SK-N-SH treated with all-trans-retinoic acid at 6 μM for 48 hours (cell line): ENCODE measurements at regions not wholly inside any gene's neighbourhood (a gene's known extent, or its start where the extent isn't known, plus 50 kb on each side); places are given as distances from the start of the nearest gene placed in this dataset.

Experiments
- ATAC-seq: fragments of 200-7000 bp; cut with Tn5 transposase; 3 replicates; pipeline ENCODE4 v1.9.1; 2020; ENCODE audit warnings: mild to moderate bottlenecking, moderate library complexity
- ARNTL ChIP-seq: fragments of 450-650 bp; formaldehyde crosslinking; IDR thresholded peaks from 2 replicates; pipeline ENCODE4 v1.5.0; 2020; ENCODE audit warnings: low read depth, mild to moderate bottlenecking, moderate library complexity, borderline replicate concordance
- BACH2 ChIP-seq: fragments of 250-450 bp; sonication (Bioruptor Pico); IDR thresholded peaks from 2 replicates; pipeline ENCODE4 v1.9.0; 2021; ENCODE audit warnings: mild to moderate bottlenecking, borderline replicate concordance
- CSDC2 ChIP-seq: fragments of 250-450 bp; sonication (Bioruptor Pico); IDR thresholded peaks from 2 replicates; pipeline ENCODE4 v1.5.0; 2020; ENCODE audit warnings: mild to moderate bottlenecking, moderate library complexity
- CSRNP3 ChIP-seq: fragments of 250-450 bp; sonication (Bioruptor Pico); IDR thresholded peaks from 2 replicates; pipeline ENCODE4 v1.5.1; 2021; ENCODE audit warnings: mild to moderate bottlenecking, moderate library complexity
- GLIS3 ChIP-seq: fragments of 250-450 bp; sonication (Bioruptor Pico); IDR thresholded peaks from 2 replicates; pipeline ENCODE4 v1.5.0; 2020; ENCODE audit warnings: mild to moderate bottlenecking, moderate library complexity
- ISL1 ChIP-seq: fragments of 250-450 bp; sonication (Bioruptor Pico); IDR thresholded peaks from 2 replicates; pipeline ENCODE4 v2.1.2; 2022; ENCODE audit warnings: mild to moderate bottlenecking, moderate library complexity
- PPARA ChIP-seq: fragments of 250-450 bp; sonication (Bioruptor Pico); IDR thresholded peaks from 2 replicates; pipeline ENCODE4 v1.5.0; 2020; ENCODE audit warnings: mild to moderate bottlenecking, borderline replicate concordance
- RARB ChIP-seq: fragments of 250-450 bp; sonication (Bioruptor Pico); IDR thresholded peaks from 2 replicates; pipeline ENCODE4 v1.8.0; 2021; ENCODE audit warnings: mild to moderate bottlenecking, moderate library complexity
- SNAI2 ChIP-seq: fragments of 250-450 bp; sonication (Bioruptor Pico); IDR thresholded peaks from 2 replicates; pipeline ENCODE4 v1.5.0; 2020; ENCODE audit warnings: mild to moderate bottlenecking, moderate library complexity
- TCF4 ChIP-seq: fragments of 250-450 bp; sonication (Bioruptor Pico); IDR thresholded peaks from 2 replicates; pipeline ENCODE4 v1.8.0; 2021; ENCODE audit warnings: mild to moderate bottlenecking, moderate library complexity, borderline replicate concordance
- TOX ChIP-seq: fragments of 250-450 bp; sonication (Bioruptor Pico); IDR thresholded peaks from 2 replicates; pipeline ENCODE4 v1.8.0; 2021; ENCODE audit warnings: mild to moderate bottlenecking, moderate library complexity, borderline replicate concordance
- TSHZ2 ChIP-seq: fragments of 250-450 bp; sonication (Bioruptor Pico); IDR thresholded peaks from 2 replicates; pipeline ENCODE4 v1.5.0; 2020; ENCODE audit warnings: mild to moderate bottlenecking, moderate library complexity
- ZC3H10 ChIP-seq: fragments of 250-450 bp; sonication (Bioruptor Pico); IDR thresholded peaks from 2 replicates; pipeline ENCODE4 v1.5.1; 2021; ENCODE audit warnings: mild to moderate bottlenecking, moderate library complexity
- ZFP3 ChIP-seq: fragments of 250-450 bp; sonication (Bioruptor Pico); IDR thresholded peaks from 2 replicates; pipeline ENCODE4 v1.5.0; 2020; ENCODE audit warnings: mild to moderate bottlenecking, moderate library complexity
- ZFP30 ChIP-seq: fragments of 450-650 bp; formaldehyde crosslinking; IDR thresholded peaks from 2 replicates; pipeline ENCODE4 v1.5.0; 2022; ENCODE audit warnings: mild to moderate bottlenecking, moderate library complexity
- ZNF565 ChIP-seq: fragments of 450-650 bp; formaldehyde crosslinking; conservative IDR thresholded peaks from 2 replicates; pipeline ENCODE4 v1.5.0; 2020; ENCODE audit warnings: low read depth, mild to moderate bottlenecking, moderate library complexity
- ZNF70 ChIP-seq: fragments of 450-650 bp; formaldehyde crosslinking; IDR thresholded peaks from 2 replicates; pipeline ENCODE4 v1.5.0; 2020; ENCODE audit warnings: mild to moderate bottlenecking, moderate library complexity
- ZNF8 ChIP-seq: fragments of 450-650 bp; formaldehyde crosslinking; IDR thresholded peaks from 2 replicates; pipeline ENCODE4 v1.5.0; 2020; ENCODE audit warnings: mild to moderate bottlenecking, moderate library complexity
- TF ChIP-seq, protein P1 (sequence below): fragments of 250-450 bp; sonication (Bioruptor Pico); IDR thresholded peaks from 2 replicates; pipeline ENCODE4 v1.8.0; 2020; ENCODE audit warnings: mild to moderate bottlenecking, moderate library complexity, borderline replicate concordance
- TF ChIP-seq, protein P2 (sequence below): fragments of 250-450 bp; sonication (Bioruptor Pico); IDR thresholded peaks from 2 replicates; pipeline ENCODE4 v1.5.1; 2020; ENCODE audit warnings: low read depth, mild to moderate bottlenecking, moderate library complexity
- TF ChIP-seq, protein P3 (sequence below): fragments of 250-450 bp; sonication (Bioruptor Pico); IDR thresholded peaks from 2 replicates; pipeline ENCODE4 v1.8.0; 2021; ENCODE audit warnings: low read depth, mild to moderate bottlenecking, moderate library complexity, borderline replicate concordance

DNA sequence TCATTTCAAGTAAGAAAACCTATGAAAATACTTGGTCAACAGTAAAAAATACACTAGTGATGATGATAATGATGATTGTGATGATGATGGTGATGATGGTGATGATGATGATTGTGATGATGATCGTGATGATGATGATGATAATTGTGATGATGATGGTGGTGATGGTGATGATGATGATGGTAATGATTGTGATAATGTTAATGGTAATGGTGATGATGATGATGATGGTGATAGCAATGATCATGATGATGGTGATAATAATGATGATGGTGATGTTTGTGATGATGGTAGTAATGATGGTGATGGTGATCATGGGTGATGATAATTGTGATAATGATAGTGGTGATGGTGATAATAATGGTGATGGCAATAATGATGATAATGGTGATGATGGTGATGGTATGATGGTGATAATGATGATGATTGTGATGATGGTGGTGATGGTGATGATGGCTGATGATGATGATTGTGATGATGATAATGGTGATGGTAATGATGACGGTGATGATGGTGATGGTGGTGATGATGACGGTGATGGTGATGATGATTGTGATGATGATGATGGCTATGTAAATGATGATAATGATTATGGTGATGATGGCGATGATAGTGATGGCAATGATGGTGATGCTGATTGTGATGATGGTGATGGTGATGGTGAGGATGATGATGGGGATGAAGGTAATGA is 62.1 kb downstream of the VCX3A start:
- TF ChIP-seq RARB (CRISPR knock-in tag), result no peak
- TF ChIP-seq ARNTL, result no peak
- no peak for TF ChIP-seq TCF4 (CRISPR knock-in tag)
- TF ChIP-seq ZC3H10 (CRISPR knock-in tag), result no peak
- TF ChIP-seq, protein P1, sequence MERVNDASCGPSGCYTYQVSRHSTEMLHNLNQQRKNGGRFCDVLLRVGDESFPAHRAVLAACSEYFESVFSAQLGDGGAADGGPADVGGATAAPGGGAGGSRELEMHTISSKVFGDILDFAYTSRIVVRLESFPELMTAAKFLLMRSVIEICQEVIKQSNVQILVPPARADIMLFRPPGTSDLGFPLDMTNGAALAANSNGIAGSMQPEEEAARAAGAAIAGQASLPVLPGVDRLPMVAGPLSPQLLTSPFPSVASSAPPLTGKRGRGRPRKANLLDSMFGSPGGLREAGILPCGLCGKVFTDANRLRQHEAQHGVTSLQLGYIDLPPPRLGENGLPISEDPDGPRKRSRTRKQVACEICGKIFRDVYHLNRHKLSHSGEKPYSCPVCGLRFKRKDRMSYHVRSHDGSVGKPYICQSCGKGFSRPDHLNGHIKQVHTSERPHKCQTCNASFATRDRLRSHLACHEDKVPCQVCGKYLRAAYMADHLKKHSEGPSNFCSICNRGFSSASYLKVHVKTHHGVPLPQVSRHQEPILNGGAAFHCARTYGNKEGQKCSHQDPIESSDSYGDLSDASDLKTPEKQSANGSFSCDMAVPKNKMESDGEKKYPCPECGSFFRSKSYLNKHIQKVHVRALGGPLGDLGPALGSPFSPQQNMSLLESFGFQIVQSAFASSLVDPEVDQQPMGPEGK (CRISPR knock-in tag), result no peak
- TF ChIP-seq GLIS3 (CRISPR knock-in tag), result no peak
- no peak for ATAC-seq

DNA sequence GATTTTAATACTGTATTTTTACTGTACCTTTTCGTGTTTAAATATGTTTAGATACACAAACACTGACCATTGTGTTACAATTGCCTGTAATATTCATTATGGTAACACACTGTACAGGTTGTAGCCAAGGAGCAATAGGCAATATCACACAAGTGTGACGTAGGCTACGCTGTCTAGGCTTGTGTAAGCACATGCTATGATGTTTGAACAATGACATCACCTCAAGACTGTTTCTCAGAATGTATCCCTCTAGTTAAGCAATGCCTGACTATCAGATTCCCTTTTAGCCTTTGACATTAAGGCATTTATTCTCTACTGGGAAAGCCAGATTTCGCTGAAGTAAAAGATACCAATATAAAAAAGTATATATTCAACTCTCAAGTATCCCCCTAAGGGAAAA is 66.2 kb downstream of the VCX3A start:
- no peak for ATAC-seq
- TF ChIP-seq SNAI2 (CRISPR knock-in tag), result no peak
- TF ChIP-seq, all 23 proteins: peak for 0

DNA sequence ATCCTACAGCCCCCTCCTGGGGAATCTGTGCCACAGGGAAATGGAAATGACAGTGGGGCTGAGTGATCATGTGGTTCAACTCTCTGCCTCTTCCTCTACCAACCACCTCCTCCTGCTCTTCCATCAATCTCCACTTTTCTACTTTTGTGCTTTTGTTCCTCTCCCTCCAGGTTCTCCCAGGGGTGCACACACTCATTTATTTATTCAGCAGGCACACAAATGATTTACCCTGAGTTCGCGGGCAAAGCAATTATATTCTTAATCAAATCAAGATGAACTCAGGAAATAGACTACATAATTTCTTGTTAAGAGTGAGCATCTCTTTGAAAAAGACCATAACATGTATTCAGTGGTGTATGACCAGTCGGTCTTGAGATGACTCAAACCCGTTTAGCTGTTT is 69.2 kb downstream of the VCX3A start:
- TF ChIP-seq TOX (no peak), GLIS3 (CRISPR knock-in tag) (no peak), RARB (CRISPR knock-in tag) (no peak), ISL1 (CRISPR knock-in tag) (no peak), TSHZ2 (no peak), ZNF70 (CRISPR knock-in tag) (no peak), ZNF565 (no peak), ZC3H10 (CRISPR knock-in tag) (no peak), ZNF8 (CRISPR knock-in tag) (no peak), ZFP30 (CRISPR knock-in tag) (no peak), TCF4 (CRISPR knock-in tag) (no peak), SNAI2 (CRISPR knock-in tag) (no peak), PPARA (CRISPR knock-in tag) (no peak), ZFP3 (CRISPR knock-in tag) (no peak), BACH2 (no peak)
- ATAC-seq, result no peak

GRCh38 chrX:6464726-6465125 is 70.2 kb downstream of the VCX3A start:
- no peak for ATAC-seq
- TF ChIP-seq ARNTL, result no peak
- TF ChIP-seq ZNF70 (CRISPR knock-in tag), result no peak
- TF ChIP-seq CSDC2, result no peak
- TF ChIP-seq TSHZ2, result no peak
- no peak for TF ChIP-seq GLIS3 (CRISPR knock-in tag)
- no peak for TF ChIP-seq RARB (CRISPR knock-in tag)
- no peak for TF ChIP-seq ZFP30 (CRISPR knock-in tag)
- no peak for TF ChIP-seq TCF4 (CRISPR knock-in tag)
- TF ChIP-seq, protein P2, sequence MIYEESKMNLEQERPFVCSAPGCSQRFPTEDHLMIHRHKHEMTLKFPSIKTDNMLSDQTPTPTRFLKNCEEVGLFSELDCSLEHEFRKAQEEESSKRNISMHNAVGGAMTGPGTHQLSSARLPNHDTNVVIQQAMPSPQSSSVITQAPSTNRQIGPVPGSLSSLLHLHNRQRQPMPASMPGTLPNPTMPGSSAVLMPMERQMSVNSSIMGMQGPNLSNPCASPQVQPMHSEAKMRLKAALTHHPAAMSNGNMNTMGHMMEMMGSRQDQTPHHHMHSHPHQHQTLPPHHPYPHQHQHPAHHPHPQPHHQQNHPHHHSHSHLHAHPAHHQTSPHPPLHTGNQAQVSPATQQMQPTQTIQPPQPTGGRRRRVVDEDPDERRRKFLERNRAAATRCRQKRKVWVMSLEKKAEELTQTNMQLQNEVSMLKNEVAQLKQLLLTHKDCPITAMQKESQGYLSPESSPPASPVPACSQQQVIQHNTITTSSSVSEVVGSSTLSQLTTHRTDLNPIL (CRISPR knock-in tag), result no peak
- TF ChIP-seq ZC3H10 (CRISPR knock-in tag), result no peak
- TF ChIP-seq, protein P1 (CRISPR knock-in tag), result no peak
- no peak for TF ChIP-seq CSRNP3 (CRISPR knock-in tag)
- TF ChIP-seq TOX, result no peak
- TF ChIP-seq, protein P3, sequence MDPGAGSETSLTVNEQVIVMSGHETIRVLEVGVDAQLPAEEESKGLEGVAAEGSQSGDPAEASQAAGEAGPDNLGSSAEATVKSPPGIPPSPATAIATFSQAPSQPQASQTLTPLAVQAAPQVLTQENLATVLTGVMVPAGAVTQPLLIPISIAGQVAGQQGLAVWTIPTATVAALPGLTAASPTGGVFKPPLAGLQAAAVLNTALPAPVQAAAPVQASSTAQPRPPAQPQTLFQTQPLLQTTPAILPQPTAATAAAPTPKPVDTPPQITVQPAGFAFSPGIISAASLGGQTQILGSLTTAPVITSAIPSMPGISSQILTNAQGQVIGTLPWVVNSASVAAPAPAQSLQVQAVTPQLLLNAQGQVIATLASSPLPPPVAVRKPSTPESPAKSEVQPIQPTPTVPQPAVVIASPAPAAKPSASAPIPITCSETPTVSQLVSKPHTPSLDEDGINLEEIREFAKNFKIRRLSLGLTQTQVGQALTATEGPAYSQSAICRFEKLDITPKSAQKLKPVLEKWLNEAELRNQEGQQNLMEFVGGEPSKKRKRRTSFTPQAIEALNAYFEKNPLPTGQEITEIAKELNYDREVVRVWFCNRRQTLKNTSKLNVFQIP (CRISPR knock-in tag), result no peak
- no peak for TF ChIP-seq BACH2
